SK-N-SH treated with all-trans-retinoic acid at 6 μM for 48 hours (cell line): ENCODE measurements at regions not wholly inside any gene's neighbourhood (a gene's known extent, or its start where the extent isn't known, plus 50 kb on each side); places are given as distances from the start of the nearest gene placed in this dataset.

ENCODE experiments used
- ATAC-seq: fragments of 200-7000 bp; cut with Tn5 transposase; 3 replicates; pipeline ENCODE4 v1.9.1; 2020; ENCODE audit warnings: mild to moderate bottlenecking, moderate library complexity
- ARNTL ChIP-seq: fragments of 450-650 bp; formaldehyde crosslinking; IDR thresholded peaks from 2 replicates; pipeline ENCODE4 v1.5.0; 2020; ENCODE audit warnings: low read depth, mild to moderate bottlenecking, moderate library complexity, borderline replicate concordance
- BACH2 ChIP-seq: fragments of 250-450 bp; sonication (Bioruptor Pico); IDR thresholded peaks from 2 replicates; pipeline ENCODE4 v1.9.0; 2021; ENCODE audit warnings: mild to moderate bottlenecking, borderline replicate concordance
- CSDC2 ChIP-seq: fragments of 250-450 bp; sonication (Bioruptor Pico); IDR thresholded peaks from 2 replicates; pipeline ENCODE4 v1.5.0; 2020; ENCODE audit warnings: mild to moderate bottlenecking, moderate library complexity
- CSRNP3 ChIP-seq: fragments of 250-450 bp; sonication (Bioruptor Pico); IDR thresholded peaks from 2 replicates; pipeline ENCODE4 v1.5.1; 2021; ENCODE audit warnings: mild to moderate bottlenecking, moderate library complexity
- ESRRG ChIP-seq: fragments of 250-450 bp; sonication (Bioruptor Pico); IDR thresholded peaks from 2 replicates; pipeline ENCODE4 v1.6.1; 2021; ENCODE audit warnings: mild to moderate bottlenecking
- GLIS3 ChIP-seq: fragments of 250-450 bp; sonication (Bioruptor Pico); IDR thresholded peaks from 2 replicates; pipeline ENCODE4 v1.5.0; 2020; ENCODE audit warnings: mild to moderate bottlenecking, moderate library complexity
- ISL1 ChIP-seq: fragments of 250-450 bp; sonication (Bioruptor Pico); IDR thresholded peaks from 2 replicates; pipeline ENCODE4 v2.1.2; 2022; ENCODE audit warnings: mild to moderate bottlenecking, moderate library complexity
- OSR1 ChIP-seq: fragments of 250-450 bp; sonication (Bioruptor Pico); IDR thresholded peaks from 2 replicates; pipeline ENCODE4 v1.8.0; 2022; ENCODE audit warnings: moderate library complexity, mild to moderate bottlenecking, inconsistent platforms
- POU6F1 ChIP-seq: fragments of 250-450 bp; sonication (Bioruptor Pico); IDR thresholded peaks from 2 replicates; pipeline ENCODE4 v1.8.0; 2021; ENCODE audit warnings: low read depth, mild to moderate bottlenecking, moderate library complexity, borderline replicate concordance
- RARB ChIP-seq: fragments of 250-450 bp; sonication (Bioruptor Pico); IDR thresholded peaks from 2 replicates; pipeline ENCODE4 v1.8.0; 2021; ENCODE audit warnings: mild to moderate bottlenecking, moderate library complexity
- SNAI2 ChIP-seq: fragments of 250-450 bp; sonication (Bioruptor Pico); IDR thresholded peaks from 2 replicates; pipeline ENCODE4 v1.5.0; 2020; ENCODE audit warnings: mild to moderate bottlenecking, moderate library complexity
- TCF4 ChIP-seq: fragments of 250-450 bp; sonication (Bioruptor Pico); IDR thresholded peaks from 2 replicates; pipeline ENCODE4 v1.8.0; 2021; ENCODE audit warnings: mild to moderate bottlenecking, moderate library complexity, borderline replicate concordance
- TOX ChIP-seq: fragments of 250-450 bp; sonication (Bioruptor Pico); IDR thresholded peaks from 2 replicates; pipeline ENCODE4 v1.8.0; 2021; ENCODE audit warnings: mild to moderate bottlenecking, moderate library complexity, borderline replicate concordance
- ZFP3 ChIP-seq: fragments of 250-450 bp; sonication (Bioruptor Pico); IDR thresholded peaks from 2 replicates; pipeline ENCODE4 v1.5.0; 2020; ENCODE audit warnings: mild to moderate bottlenecking, moderate library complexity
- ZFP30 ChIP-seq: fragments of 450-650 bp; formaldehyde crosslinking; IDR thresholded peaks from 2 replicates; pipeline ENCODE4 v1.5.0; 2022; ENCODE audit warnings: mild to moderate bottlenecking, moderate library complexity
- ZNF565 ChIP-seq: fragments of 450-650 bp; formaldehyde crosslinking; conservative IDR thresholded peaks from 2 replicates; pipeline ENCODE4 v1.5.0; 2020; ENCODE audit warnings: low read depth, mild to moderate bottlenecking, moderate library complexity
- ZNF8 ChIP-seq: fragments of 450-650 bp; formaldehyde crosslinking; IDR thresholded peaks from 2 replicates; pipeline ENCODE4 v1.5.0; 2020; ENCODE audit warnings: mild to moderate bottlenecking, moderate library complexity
- TF ChIP-seq, protein P1 (sequence below): fragments of 250-450 bp; sonication (Bioruptor Pico); IDR thresholded peaks from 2 replicates; pipeline ENCODE4 v1.5.0; 2020; ENCODE audit warnings: mild to moderate bottlenecking, moderate library complexity

DNA sequence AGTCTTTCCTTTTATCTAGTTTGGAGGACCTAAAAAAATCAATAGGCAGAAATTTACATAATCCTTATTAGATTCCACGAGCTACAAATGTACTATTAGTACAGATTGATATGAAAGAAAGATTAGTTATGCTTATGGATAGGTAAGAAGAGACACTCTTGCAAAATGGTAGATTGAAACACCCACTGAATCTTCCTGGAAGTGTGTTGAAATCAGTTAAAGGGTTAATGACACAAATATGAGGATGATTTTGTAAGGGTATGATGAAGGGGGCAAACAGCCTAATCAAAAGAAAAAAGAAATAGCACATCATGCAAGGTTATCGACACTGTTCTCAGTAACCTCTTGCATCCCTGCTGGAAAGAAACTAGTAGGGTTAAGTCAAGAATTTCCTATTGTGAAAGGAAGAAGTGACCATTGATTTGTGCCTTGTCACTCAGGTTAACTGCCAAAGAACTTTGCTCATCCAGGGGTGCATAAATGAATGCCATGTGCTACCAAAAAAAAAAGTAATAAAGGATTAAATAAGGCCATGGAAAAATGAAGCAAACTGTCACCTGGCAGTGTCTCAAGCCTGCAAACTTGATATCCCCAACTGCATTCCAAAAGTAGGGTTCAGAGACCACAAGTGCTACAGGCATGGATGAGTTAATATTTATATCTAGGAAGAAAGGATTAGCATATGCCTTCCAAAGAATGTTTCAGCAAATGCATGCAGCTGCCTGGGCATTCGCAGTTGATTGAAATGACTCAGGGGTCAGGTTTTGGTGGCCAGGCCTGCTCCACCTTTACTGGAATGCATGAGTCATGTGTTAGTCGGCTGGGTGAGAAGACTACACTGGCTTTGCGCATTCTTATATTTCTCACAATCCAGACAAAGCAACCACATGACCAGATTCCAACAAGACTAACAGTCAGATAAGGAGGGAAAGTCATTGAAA is 78.3 kb upstream of the ATXN3L start (continued):
- TF ChIP-seq ARNTL (CRISPR knock-in tag) (no peak), ZNF565 (CRISPR knock-in tag) (no peak), BACH2 (no peak), POU6F1 (peak; percentile 60; the same call in 1 of the 2 replicates), RARB (no peak), ZNF8 (CRISPR knock-in tag) (no peak), SNAI2 (CRISPR knock-in tag) (no peak), CSRNP3 (CRISPR knock-in tag) (no peak; the same call in 1 of the 2 replicates), CSDC2 (CRISPR knock-in tag) (no peak), ESRRG (CRISPR knock-in tag) (no peak), ISL1 (CRISPR knock-in tag) (peak; percentile 76)
- TF ChIP-seq, protein P1, sequence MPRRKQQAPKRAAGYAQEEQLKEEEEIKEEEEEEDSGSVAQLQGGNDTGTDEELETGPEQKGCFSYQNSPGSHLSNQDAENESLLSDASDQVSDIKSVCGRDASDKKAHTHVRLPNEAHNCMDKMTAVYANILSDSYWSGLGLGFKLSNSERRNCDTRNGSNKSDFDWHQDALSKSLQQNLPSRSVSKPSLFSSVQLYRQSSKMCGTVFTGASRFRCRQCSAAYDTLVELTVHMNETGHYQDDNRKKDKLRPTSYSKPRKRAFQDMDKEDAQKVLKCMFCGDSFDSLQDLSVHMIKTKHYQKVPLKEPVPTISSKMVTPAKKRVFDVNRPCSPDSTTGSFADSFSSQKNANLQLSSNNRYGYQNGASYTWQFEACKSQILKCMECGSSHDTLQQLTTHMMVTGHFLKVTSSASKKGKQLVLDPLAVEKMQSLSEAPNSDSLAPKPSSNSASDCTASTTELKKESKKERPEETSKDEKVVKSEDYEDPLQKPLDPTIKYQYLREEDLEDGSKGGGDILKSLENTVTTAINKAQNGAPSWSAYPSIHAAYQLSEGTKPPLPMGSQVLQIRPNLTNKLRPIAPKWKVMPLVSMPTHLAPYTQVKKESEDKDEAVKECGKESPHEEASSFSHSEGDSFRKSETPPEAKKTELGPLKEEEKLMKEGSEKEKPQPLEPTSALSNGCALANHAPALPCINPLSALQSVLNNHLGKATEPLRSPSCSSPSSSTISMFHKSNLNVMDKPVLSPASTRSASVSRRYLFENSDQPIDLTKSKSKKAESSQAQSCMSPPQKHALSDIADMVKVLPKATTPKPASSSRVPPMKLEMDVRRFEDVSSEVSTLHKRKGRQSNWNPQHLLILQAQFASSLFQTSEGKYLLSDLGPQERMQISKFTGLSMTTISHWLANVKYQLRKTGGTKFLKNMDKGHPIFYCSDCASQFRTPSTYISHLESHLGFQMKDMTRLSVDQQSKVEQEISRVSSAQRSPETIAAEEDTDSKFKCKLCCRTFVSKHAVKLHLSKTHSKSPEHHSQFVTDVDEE (CRISPR knock-in tag): no peak

GRCh38 chrX:13396924-13397323 is 77.1 kb upstream of the ATXN3L start:
- ATAC-seq: peak; percentile 49
- TF ChIP-seq TOX (CRISPR knock-in tag): 0 out of 2 replicates have a peak, but pooled peaks have one; percentile 24
- TF ChIP-seq OSR1 (CRISPR knock-in tag): no peak
- TF ChIP-seq GLIS3 (CRISPR knock-in tag): no peak
- no peak for TF ChIP-seq ZNF8 (CRISPR knock-in tag)
- TF ChIP-seq, protein P1 (CRISPR knock-in tag): no peak
- TF ChIP-seq ZFP3: no peak
- TF ChIP-seq SNAI2 (CRISPR knock-in tag): no peak
- TF ChIP-seq TCF4 (CRISPR knock-in tag): no peak
- no peak for TF ChIP-seq CSDC2 (CRISPR knock-in tag)
- no peak for TF ChIP-seq RARB
- peak; percentile 76 for TF ChIP-seq ISL1 (CRISPR knock-in tag)

DNA sequence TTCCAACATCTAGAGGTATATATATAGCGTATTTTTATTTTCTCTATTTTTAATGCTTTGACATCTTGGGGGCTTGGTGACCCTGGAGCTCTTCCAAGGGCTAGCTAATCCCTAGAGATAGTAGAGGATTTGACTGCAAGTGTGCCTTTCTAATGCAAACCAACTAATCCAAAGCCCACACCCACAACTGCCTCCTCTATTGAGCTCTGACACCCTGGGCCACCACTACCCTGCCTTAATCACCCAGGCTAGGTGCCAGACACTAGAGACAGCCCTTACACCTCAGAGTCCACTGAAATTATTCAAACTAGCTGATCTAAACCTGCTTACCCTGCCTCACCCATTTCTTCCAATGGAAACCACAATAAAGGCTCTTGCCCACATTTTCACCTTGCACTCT is 69.6 kb upstream of the ATXN3L start:
- TF ChIP-seq ZFP30 (CRISPR knock-in tag): no peak
- TF ChIP-seq RARB: no peak
- no peak for ATAC-seq
